Dedifferentiated amniotic fluid mesenchymal stem cell (primary cell): ENCODE measurements at regions not wholly inside any gene's neighbourhood (a gene's known extent, or its start where the extent isn't known, plus 50 kb on each side); places are given as distances from the start of the nearest gene placed in this dataset.
A peak's percentile ranks its signal among the peaks of the same experiment; 100 is the strongest.

Experiments
- DNase-seq: peaks from one replicate; pipeline ENCODE4 v3.0.0-alpha.2; 2016; ENCODE audit errors: extremely low spot score

DNA sequence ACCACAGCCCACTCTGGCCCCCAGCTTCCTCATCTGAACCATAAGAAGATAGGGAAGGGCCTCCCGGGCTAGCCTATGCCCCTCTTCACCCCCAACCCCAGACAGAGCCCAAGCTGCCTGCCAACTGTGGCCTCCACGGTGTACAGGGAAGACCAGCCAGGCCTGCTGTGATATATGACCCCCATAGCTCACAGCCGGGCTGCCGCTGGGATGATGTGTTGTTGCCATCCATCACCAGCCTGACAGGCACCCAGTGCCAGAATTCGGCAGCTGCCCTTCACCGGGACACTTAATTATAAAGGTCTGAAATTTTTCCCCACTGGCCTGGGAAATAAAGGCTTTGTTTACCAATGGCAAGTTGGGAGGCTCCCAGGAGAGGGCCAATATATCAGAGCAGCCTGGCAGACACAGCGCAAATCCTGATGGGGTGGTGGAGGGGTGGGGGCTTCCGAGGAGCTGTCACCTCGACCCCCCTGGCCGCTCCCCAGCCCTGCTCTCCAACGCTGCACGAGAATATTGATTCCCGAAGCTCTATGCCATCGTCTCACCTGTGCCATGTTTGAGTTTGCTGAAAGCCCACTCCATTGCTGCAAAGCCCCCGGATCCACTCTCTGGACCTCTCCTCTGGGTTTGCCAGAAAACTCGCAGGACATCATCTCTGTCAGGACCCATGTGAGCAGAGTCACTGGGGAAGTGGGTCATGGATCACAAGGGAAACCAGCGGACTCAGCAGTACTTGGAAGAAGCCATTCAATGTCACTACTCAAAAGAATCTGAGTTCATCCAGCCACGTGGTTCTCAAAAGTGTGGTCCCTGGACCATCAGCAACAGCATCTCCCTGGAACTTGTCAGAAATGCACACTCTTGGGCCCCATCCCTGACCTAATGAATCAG lies 296.9 kb downstream of the MN1 start:
- DNase-seq = no peak

DNA sequence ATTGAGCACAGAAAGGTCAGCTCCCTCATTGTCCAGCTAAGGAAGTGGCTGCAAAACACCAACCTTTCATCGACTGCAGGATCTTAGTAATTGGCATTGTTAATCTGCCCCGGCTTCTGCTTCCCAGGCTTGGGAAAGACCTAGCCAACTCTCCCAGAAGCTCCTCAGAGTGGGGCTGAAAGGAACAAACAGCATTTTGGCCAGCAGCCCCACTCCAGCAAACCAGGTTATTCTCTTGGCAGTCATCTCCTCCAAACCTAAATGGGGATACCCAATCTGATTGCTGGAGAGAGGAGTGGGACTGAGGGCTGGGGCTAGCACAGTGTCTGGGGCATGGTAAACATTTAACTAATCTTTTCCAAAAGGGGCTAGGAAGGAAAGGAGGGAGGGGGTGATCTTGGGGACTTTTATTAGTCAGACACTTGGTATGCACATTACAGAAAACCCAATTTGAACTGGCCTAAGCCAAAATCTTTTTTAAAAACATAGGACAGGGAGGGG lies 294.4 kb downstream of the MN1 start:
- DNase-seq = no peak

- no peak for DNase-seq
These were observed 293.5 kb downstream of the MN1 start for GRCh38 chr22:27507935-27508526.

GRCh38 chr22:27509132-27509920 lies 292.2 kb downstream of the MN1 start:
- DNase-seq = no peak

- no peak for DNase-seq
These were observed 291.5 kb downstream of the MN1 start for GRCh38 chr22:27510024-27510423.

GRCh38 chr22:27512283-27512761 lies 289.2 kb downstream of the MN1 start:
- DNase-seq = peak; percentile 90

DNA sequence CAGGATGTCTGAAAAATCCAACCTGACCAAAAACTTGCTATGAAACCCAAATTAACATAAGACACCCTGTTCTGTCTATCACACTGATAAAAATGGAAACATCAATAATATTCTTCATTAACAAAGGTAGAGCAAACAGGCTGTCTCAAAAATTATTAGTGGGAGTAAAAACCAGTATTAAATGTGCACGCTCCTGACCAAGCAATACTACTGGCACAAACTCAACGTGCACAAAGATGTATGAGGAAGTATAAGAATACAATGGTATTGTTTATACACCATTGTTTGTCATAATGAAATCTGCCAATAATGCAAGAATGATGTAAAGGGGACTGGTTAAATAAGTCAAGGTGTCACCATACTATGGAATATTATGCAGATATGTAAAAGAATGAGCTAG lies 288.5 kb downstream of the MN1 start:
- DNase-seq = no peak

DNA sequence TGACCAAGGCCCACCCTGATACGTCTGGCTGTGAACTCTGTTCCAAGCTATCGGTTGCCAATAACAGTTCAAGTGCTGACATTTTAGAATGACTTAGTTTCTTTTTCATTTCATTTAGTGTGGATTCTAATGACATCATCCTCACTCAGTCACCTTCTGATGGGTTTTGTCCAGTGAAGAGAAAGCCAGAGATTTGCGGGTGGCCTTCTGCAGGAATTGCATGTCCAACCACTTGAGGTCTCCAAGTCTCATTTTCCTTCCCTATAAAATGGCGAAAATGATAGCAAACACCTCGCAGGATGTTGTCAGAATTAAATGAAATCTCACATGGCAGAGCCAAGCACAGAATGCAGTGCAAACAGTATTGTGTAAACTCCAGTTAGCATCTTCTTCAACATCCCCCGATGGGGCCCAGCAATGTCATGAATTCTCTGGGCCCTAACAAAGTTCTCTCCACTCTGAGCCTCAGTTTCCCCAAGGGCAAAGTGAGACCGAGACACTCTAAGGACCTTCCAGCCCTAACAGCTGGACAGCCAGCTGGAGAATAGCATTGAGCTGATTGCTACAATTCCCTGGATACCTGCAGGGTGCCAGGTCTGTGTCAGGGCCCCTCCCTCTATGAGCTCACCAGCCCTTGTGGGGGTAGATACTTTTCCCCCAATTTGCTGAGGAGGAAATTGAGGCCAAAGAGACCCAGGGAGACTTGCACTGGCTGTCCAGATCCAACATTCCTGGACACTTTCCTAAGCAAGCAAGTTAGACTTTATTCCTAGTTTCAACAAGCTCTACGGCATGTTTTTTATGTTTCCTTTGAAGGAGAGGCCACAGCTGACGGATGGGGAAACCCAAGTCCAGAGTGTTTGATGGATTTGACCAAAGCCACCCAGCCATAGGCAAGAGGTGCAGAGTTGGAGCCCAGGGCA lies 286.7 kb downstream of the MN1 start:
- no peak for DNase-seq

GRCh38 chr22:27517361-27518155 lies 284.0 kb downstream of the MN1 start:
- no peak for DNase-seq

GRCh38 chr22:27518531-27519340 lies 282.8 kb downstream of the MN1 start:
- DNase-seq = no peak

GRCh38 chr22:27523711-27524110 lies 277.8 kb downstream of the MN1 start:
- DNase-seq = no peak

GRCh38 chr22:27525711-27526110 lies 275.8 kb downstream of the MN1 start:
- DNase-seq = no peak

DNA sequence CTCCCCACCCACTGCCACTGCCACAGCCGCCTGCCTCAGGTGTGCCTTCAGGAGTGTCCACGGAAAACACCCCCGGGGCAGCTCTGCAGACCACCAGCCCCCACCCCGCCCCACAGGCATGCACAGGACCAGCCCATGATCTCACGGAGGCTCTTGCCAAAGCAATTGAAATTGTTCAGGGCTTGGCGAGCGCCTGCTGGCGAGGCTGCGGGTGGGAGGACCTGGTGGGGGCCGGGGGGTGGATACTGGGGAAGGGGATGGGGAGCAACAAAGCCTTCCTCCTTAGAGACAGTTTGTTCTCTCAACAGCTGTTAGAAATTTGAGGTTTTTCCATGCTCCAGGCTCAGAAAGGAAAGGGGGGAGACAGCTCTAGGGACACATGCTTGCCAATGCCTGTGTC lies 274.7 kb downstream of the MN1 start:
- no peak for DNase-seq

DNA sequence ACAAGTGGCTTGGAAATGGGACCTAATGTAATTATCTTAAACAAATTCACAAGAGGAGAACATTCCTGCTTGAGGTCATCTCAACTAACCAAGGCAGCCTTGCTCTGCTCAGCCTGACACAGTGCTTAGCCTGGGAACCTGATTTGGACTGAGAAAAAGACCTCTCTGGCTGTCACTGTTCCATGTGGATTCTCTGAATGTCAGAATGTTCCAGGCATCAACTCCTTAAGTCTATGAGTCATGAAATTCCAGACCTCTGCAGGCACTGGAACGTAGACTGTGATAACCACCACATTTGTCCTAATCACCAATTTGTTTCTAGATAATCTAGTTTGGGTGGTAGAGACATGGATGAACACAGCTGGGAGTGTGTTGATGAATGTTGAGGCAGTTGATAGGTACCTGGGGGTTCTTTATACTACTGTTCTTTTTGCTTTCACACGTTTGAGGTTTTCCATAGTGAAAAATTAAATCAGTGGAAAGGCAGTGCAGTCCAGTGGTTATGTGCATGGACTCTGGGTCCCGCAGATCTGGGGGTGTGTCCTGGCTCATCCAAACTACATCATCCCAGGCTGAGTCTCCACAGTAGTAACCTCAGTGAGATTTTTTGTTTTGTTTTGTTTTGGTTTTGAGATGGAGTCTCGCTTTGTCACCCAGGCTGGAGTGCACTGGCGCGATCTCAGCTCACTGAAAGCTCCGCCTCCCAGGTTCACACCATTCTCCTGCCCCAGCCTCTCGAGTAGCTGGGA lies 269.6 kb downstream of the MN1 start:
- peak; percentile 43 for DNase-seq

GRCh38 chr22:27533105-27533745 lies 268.3 kb downstream of the MN1 start:
- no peak for DNase-seq

DNA sequence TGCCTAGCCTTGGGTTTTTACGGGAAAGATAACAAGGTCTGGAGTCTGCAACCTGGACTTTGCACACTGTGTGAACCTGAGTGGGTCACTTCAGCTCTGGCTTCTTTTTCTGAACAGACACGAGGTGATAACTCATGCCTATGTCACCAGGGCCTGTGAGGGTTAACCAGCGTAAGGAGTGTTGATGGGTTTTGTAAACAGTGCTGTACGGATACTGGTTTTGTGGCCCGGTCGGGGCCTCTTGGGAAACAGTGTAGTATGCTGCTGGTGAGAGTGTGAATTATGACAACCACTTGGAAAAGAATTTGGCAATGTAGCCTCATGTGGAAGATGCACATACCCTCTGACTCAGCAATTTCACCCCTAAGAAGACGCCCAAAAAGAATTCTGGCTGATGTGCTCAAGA lies 266.8 kb downstream of the MN1 start:
- DNase-seq = no peak

DNA sequence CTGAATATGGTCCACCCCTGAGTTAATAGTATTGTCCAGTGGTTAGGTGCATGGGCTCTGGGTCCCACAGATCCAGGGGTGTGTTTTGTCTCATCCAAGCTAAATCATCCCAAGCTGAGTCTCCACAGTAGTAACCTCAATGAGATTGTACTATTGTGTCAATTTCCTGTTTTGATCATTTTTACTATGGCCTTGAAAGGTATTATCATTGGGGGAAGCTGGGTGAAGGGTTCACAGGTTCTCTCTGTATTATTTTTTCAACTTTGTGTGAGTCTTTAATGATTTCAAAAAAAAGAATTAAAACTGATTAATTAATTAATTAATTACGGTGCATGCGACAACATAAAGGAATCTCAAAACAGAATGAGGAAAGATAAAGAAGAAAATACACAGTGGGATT lies 266.1 kb downstream of the MN1 start:
- DNase-seq = no peak

GRCh38 chr22:27537501-27537900 lies 264.1 kb downstream of the MN1 start:
- no peak for DNase-seq
